ENCODE measurements at regions not wholly inside any gene's neighbourhood (a gene's known extent, or its start where the extent isn't known, plus 50 kb on each side); places are given as distances from the start of the nearest gene placed in this dataset.

GRCh38 chr2:129285012-129285411, 694.5 kb upstream of the RAB6C start:
- H3K27ac ChIP-seq (ENCODE audit: extremely low read depth, low read depth, low read length): no peak overlapping the region
- ATAC-seq (no peak), FAIRE-seq (no peak), DNase-seq (ENCODE audit: extremely low read depth in 1 of 4, low spot score in 3 of 4) (no peak)
- in situ Hi-C loops (cut with MboI): no loop called here
- intact Hi-C loops (cut with micrococcal nuclease): no loop called here
- no peaks in the 10 kb centered on the region for H4K20me1 ChIP-seq (replicated peaks; ENCODE audit: control insufficient read depth, insufficient read depth, low read length)
- POLR2A ChIA-PET: no interaction called here
- H3K27me3 ChIP-seq (ENCODE audit: control insufficient read depth in 2 of 2, insufficient read depth in 2 of 2, low read length in 2 of 2): no peaks in the 10 kb centered on the region
- no peak overlapping the region for H3K9ac ChIP-seq (ENCODE audit: insufficient read depth in 1 of 2, low read depth in 2 of 2, low read length in 2 of 2)
- no peaks in the 10 kb centered on the region for H3K9me1 ChIP-seq (ENCODE audit: control insufficient read depth, insufficient read depth, low read length)
- no peaks in the 10 kb centered on the region for H3K9me3 ChIP-seq (replicated peaks; ENCODE audit: control insufficient read depth, insufficient read depth, low read depth, low read length)
- H3K4me2 ChIP-seq (ENCODE audit: insufficient read depth, low read length): no peak overlapping the region
- H2AFZ ChIP-seq (ENCODE audit: low read depth, low read length): no peak overlapping the region
- no peaks in the 10 kb centered on the region for H3K4me1 ChIP-seq (replicated peaks in 1 of 2; ENCODE audit: control insufficient read depth in 2 of 2, insufficient read depth in 2 of 2, low read length in 2 of 2)
- CTCF ChIA-PET (ENCODE audit: low intra/inter-chr PET ratio): no interaction called here
- H3K79me2 ChIP-seq (ENCODE audit: control insufficient read depth, insufficient read depth, low read length): no peaks in the 10 kb centered on the region
- BruUV-seq (replicated peaks): no TSS peak
- no peaks in the 10 kb centered on the region for H3K36me3 ChIP-seq (ENCODE audit: control insufficient read depth, insufficient read depth, low read length)
- no peak overlapping the region for H3K4me3 ChIP-seq
- no peak for TF ChIP-seq ESRRB (CRISPR knock-in tag; IDR thresholded peaks at IDR 0.05; ENCODE audit: borderline replicate concordance)
- TF ChIP-seq BCOR (IDR thresholded peaks at IDR 0.05): no peak
- TF ChIP-seq ZBTB7A (IDR thresholded peaks at IDR 0.05; ENCODE audit: borderline replicate concordance, control insufficient read depth, low read depth, low read length): no peak
- TF ChIP-seq ADNP (tag; IDR thresholded peaks at IDR 0.05): no peak
- TF ChIP-seq, protein P1, sequence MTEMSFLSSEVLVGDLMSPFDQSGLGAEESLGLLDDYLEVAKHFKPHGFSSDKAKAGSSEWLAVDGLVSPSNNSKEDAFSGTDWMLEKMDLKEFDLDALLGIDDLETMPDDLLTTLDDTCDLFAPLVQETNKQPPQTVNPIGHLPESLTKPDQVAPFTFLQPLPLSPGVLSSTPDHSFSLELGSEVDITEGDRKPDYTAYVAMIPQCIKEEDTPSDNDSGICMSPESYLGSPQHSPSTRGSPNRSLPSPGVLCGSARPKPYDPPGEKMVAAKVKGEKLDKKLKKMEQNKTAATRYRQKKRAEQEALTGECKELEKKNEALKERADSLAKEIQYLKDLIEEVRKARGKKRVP (CRISPR knock-in tag; IDR thresholded peaks at IDR 0.05): no peak
- no peak for TF ChIP-seq TCF3 (CRISPR knock-in tag; IDR thresholded peaks at IDR 0.05)
- no peak for TF ChIP-seq MGA (IDR thresholded peaks at IDR 0.05)
- no peak for TF ChIP-seq SNIP1 (IDR thresholded peaks at IDR 0.05; ENCODE audit: low read depth)
- no peak for TF ChIP-seq GTF3C2 (IDR thresholded peaks at IDR 0.05; ENCODE audit: borderline replicate concordance, extremely low read depth, insufficient read length)
